SK-N-MC (cell line): ENCODE measurements at regions not wholly inside any gene's neighbourhood (a gene's known extent, or its start where the extent isn't known, plus 50 kb on each side); places are given as distances from the start of the nearest gene placed in this dataset.

ENCODE experiments used
- EZH2 ChIP-seq: fragments of 200-600 bp; sonication (generic); IDR thresholded peaks from one replicate; pipeline ENCODE4 v1.6.1; 2017; ENCODE audit warnings: antibody characterized with exemption
- POLR2AphosphoS5 ChIP-seq: IDR thresholded peaks from 2 replicates; pipeline ENCODE4 v1.6.1; 2012; ENCODE audit warnings: mild to moderate bottlenecking, low read depth, low read length, borderline replicate concordance

DNA sequence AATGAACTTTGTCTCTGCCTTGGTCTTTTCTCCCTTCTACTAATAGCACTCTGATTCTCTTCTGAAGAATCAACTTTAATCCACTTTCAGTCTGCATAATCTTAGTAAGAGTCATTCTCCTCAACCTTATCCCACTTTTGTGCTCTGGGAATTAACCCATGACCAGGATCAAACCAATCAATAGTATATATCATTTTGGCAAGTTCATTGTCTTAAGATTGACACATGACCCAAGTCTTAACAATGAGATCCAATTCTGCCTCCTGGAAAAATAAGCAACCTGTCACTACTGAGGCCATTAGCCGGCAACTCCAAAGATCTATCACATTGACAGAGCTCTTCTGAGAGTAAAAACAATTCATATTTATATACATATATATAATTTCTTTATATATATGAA is 1358.4 kb upstream of the ADGRL3 start:
- TF ChIP-seq POLR2AphosphoS5 (no peak), EZH2 (no peak)
